GM21723 (cell line): ENCODE measurements at regions not wholly inside any gene's neighbourhood (a gene's known extent, or its start where the extent isn't known, plus 50 kb on each side); places are given as distances from the start of the nearest gene placed in this dataset.
"Not testable (repeated sequence)": the region's sequence is repeated elsewhere in the genome, so short reads cannot be mapped to it uniquely, and the experiment has no call there.

Experiments used
- ATAC-seq: cut with Tn5 transposase; IDR thresholded peaks from one replicate; pipeline ENCODE4 v1.9.1; 2021; ENCODE audit warnings: mild to moderate bottlenecking, moderate library complexity; ENCODE audit not compliant: unreplicated experiment

DNA sequence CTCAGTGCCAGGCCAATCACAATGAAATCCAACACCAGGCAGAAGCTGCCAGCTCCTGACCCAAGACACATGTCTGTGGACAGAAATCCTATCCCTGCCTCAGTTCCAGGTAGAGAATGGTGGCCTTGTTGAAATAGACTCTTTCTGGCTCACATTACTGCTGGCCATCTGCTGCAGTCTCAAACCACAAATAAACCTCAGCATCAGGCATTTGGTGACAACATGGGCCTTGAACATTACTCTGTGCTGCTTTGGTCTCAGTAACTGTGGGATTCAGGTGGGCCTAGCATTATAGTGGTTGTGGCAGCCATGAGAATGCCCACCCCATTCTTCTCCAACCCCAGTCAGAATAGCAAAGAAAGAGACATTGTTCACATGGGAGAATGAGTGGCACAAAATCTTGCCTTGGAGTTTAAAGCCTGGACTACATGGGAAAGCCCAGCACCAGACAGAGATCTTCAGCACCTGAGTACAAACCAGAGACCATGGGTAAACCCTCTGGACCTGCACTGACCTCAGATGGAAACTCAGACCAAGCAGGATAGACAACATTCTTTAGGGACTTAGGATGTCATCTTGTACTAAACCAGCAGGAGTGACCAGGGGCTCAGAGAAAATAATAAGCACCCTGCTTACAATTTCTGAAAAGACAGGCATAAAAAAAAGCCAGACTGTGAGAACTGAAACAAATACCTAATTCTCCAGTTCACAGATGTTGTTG, 50.4 kb upstream of the TRAM1L1 start:
- no peak for ATAC-seq

GRCh38 chr4:117137145-117137544, 51.8 kb upstream of the TRAM1L1 start:
- ATAC-seq: no peak

DNA sequence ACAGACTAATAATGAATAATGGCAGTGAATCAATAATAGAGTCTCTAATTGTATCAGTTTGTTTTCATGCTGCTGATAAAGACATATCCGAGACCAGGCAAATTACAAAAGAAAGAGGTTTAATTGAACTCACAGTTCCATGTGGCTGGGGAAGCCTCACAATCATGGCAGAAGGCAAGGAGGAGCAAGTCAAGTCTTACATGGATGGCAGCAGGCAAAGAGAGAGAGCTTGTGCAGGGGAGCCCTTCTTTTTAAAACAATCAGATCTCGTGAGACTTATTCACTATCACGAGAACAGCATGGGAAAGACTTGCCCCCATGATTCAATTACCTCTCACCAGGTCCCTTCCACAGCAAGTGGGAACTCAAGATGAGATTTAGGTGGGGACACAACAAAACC, 53.4 kb upstream of the TRAM1L1 start:
- ATAC-seq: not testable (repeated sequence)

- ATAC-seq: no peak
Measured at GRCh38 chr4:117154251-117154650, 68.9 kb upstream of the TRAM1L1 start.

DNA sequence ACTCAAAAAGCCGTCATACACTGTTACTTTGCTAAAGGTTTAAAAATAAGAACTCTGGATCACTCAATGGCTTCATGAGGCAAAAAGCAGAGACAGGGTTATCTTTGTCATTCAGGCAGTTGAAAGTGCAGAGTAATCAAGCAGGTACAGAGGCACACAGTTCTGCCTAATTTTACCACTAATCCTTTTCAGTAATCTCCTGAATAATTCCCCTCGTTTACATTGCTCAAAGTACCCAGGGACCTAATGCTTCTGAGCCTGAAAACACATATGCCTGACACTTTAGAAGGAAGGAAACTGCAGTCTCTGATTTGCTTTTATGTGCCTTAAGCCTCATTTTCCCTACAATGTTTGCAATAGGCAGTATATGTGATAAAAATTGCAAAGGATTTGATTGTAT, 71.4 kb upstream of the TRAM1L1 start:
- no peak for ATAC-seq

DNA sequence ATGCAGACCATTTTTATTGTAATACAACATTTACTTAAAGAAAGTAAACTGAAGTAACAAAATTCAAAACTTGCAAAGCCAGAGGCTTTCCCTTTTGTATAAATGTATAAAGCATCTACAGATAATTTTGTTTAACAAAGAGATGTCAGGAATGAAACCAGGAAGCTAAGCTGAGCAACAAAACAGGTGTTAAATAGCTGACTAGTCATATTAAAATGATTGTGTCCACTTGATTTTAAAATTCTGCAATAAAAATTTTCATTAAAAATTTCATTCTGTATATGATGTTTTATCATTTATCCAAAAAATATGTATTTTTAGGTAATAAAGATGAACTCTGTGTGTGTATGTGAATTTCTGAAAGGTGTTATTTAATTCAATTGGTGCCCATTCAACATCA, 72.0 kb upstream of the TRAM1L1 start:
- ATAC-seq: no peak

- no peak for ATAC-seq
Measured at GRCh38 chr4:117162976-117163375, 77.6 kb upstream of the TRAM1L1 start.

- ATAC-seq: no peak
Measured at GRCh38 chr4:117164338-117164737, 79.0 kb upstream of the TRAM1L1 start.

GRCh38 chr4:117175369-117175768, 90.0 kb upstream of the TRAM1L1 start:
- ATAC-seq: not testable (repeated sequence)

DNA sequence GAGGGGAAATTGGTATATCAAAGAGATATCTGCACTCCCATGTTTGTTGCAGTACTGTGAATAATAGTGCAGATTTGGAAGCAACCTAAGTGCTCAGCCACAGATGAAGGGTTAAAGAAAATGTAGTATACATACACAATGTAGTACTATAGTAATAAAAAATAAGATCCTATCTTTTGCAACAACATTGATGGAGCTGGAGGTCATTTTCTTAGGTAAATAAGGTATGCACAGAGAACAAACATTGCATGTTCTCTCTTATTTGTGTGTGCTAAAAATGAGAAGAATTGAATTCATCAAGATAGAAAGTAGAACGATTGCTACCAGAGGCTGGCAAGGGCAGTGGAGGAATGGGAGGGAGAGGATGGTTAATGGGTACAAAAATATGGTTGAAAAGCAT, 117.9 kb upstream of the TRAM1L1 start:
- ATAC-seq: no peak

DNA sequence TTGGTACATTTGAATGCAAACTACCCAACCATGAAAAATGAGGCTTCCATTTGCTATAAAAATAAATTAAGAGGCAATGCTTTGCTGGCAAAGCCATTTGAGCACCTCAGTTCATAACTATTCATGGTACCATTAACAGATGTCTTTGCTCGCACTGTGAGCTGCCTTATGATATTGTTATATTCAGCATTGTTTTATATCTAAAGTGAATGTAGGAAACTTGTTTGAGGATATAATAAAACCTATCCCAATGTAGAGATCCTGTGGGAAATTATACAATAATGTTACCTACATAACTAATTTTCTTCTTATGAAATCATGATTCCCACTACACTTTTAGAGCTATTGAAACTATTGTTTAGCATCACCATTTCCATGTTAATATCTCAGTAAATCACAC, 125.2 kb upstream of the TRAM1L1 start:
- ATAC-seq: no peak

GRCh38 chr4:117224256-117224655, 138.9 kb upstream of the TRAM1L1 start:
- ATAC-seq: no peak

GRCh38 chr4:117225471-117225870, 140.1 kb upstream of the TRAM1L1 start:
- no peak for ATAC-seq

- no peak for ATAC-seq
Measured at GRCh38 chr4:117227925-117228324, 142.5 kb upstream of the TRAM1L1 start.

DNA sequence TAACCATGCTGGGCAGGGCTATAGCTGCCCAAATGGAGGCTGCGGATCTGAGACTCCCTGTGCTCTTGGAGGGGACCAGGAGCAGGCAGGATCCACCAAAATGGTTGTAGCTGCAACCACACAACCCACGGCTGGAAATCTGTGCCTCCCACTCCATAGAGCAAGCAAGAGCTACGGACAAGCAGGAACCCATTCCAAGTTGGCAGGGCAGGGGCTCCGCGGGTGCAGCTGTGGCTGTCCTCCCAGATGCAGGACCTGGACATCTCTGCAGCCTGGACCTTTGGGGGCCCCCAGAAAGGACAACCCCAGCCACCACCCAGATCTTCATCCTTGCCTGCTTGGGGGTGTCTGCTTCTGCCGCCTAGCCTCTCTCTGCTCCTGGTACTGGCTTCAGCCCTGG, 154.1 kb upstream of the TRAM1L1 start:
- ATAC-seq: no peak

- peak; percentile 98 for ATAC-seq
Measured at GRCh38 chr4:117249333-117249732, 164.0 kb upstream of the TRAM1L1 start.

GRCh38 chr4:117264072-117264471, 178.7 kb upstream of the TRAM1L1 start:
- ATAC-seq: no peak

DNA sequence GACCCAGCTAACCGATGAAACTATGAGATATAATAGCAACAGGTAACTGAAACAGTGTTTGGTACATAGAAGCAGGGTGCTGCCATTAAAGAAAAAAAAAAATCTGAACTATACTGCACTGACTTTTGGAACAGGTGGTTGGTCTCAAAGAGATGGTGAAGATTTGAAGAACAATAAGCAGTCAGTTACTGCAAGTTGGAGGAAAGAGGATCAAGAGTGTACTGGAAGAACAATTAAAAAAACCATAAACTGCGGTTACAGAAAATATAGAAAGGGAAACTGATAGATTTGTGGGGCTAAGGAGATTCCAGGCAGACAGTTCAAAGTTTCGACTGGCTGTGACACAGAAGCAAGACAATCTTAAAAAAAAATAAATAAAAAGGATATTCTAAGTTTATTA, 181.9 kb upstream of the TRAM1L1 start:
- ATAC-seq: no peak

GRCh38 chr4:117284736-117285135, 199.4 kb upstream of the TRAM1L1 start:
- ATAC-seq: no peak

DNA sequence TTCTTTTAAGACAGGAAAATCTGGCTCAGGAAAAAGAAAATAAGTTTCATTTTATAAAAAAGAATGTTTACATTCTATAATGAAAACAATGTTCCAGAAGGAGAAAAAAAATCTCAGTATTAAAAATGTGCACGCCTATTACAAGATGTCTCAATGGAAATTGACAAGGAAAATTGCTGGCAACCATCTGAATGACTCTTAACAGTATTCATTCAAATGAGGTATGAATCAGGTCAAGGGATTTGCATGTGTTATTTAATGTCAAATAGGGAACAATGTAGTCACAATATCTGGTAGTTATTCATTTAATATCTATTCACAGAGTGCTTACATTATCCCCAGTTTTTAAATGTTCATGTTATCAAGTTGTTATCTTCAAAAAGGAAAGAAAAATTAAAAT, 208.4 kb upstream of the TRAM1L1 start:
- no peak for ATAC-seq

- no peak for ATAC-seq
Measured at GRCh38 chr4:117302226-117302625, 216.8 kb upstream of the TRAM1L1 start.

DNA sequence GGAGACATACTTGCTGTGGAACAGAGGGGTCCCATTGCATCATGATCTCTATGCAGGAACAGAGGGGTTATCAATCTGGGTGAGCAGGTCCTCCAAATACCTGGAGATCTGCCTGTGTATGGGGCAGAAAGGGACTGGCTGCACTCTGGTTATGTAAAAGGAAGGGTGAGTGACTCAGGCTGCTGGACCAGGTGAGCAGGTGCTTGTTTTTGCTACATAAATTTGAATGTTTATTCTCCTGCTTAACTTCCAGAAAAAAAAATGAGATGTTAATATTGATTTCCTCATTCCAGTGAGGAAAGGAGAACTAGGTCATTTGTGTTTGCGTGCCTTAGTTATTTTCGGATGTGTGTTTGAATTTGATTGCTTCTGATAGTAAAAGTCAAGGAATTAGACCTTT, 225.8 kb upstream of the TRAM1L1 start:
- ATAC-seq: no peak

GRCh38 chr4:117311989-117312388, 226.6 kb upstream of the TRAM1L1 start:
- ATAC-seq: no peak
